ENCODE measurements at regions not wholly inside any gene's neighbourhood (a gene's known extent, or its start where the extent isn't known, plus 50 kb on each side); places are given as distances from the start of the nearest gene placed in this dataset.

- ATAC-seq (ENCODE audit: insufficient read depth, low read depth) (no peak), DNase-seq (no peak)
- Histone ChIP-seq H3K4me1 (ENCODE audit: insufficient read depth, low read length) (no peaks in the 10 kb centered on the region), H3K4me2 (ENCODE audit: insufficient read depth, low read length) (no peak overlapping the region), H3K9ac (ENCODE audit: low read depth, low read length) (no peak overlapping the region), H4K20me1 (ENCODE audit: insufficient read depth, low read length) (no peaks in the 10 kb centered on the region), H3K4me3 (ENCODE audit: low read depth in 1 of 2, low read length in 2 of 2) (no peak overlapping the region), H3K27ac (ENCODE audit: low read length) (no peak overlapping the region), H2AFZ (ENCODE audit: low read depth, low read length) (no peak overlapping the region), H3K79me2 (ENCODE audit: insufficient read depth, low read length) (no peaks in the 10 kb centered on the region), H3K36me3 (ENCODE audit: insufficient read depth, low read length) (no peaks in the 10 kb centered on the region), H3K27me3 (ENCODE audit: insufficient read depth, low read length, poor library complexity) (no peaks in the 10 kb centered on the region), H3K9me3 (ENCODE audit: insufficient read depth, low read length, severe bottlenecking) (no peaks in the 10 kb centered on the region)
- TF ChIP-seq, protein P1, sequence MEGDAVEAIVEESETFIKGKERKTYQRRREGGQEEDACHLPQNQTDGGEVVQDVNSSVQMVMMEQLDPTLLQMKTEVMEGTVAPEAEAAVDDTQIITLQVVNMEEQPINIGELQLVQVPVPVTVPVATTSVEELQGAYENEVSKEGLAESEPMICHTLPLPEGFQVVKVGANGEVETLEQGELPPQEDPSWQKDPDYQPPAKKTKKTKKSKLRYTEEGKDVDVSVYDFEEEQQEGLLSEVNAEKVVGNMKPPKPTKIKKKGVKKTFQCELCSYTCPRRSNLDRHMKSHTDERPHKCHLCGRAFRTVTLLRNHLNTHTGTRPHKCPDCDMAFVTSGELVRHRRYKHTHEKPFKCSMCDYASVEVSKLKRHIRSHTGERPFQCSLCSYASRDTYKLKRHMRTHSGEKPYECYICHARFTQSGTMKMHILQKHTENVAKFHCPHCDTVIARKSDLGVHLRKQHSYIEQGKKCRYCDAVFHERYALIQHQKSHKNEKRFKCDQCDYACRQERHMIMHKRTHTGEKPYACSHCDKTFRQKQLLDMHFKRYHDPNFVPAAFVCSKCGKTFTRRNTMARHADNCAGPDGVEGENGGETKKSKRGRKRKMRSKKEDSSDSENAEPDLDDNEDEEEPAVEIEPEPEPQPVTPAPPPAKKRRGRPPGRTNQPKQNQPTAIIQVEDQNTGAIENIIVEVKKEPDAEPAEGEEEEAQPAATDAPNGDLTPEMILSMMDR (IDR thresholded peaks at IDR 0.05; ENCODE audit: borderline replicate concordance, extremely low read depth, low read length, poor library complexity, severe bottlenecking) = no peak
- no peak for TF ChIP-seq EZH2 (IDR thresholded peaks at IDR 0.05; ENCODE audit: borderline replicate concordance, low read depth, low read length, severe bottlenecking)
Measured at GRCh38 chr16:27712251-27712711, 162.3 kb downstream of the KATNIP start.

GRCh38 chr16:27717726-27718125 lies 167.8 kb downstream of the KATNIP start:
- H3K4me2 ChIP-seq (ENCODE audit: insufficient read depth, low read length) = no peak overlapping the region
- H3K4me3 ChIP-seq (ENCODE audit: low read depth in 1 of 2, low read length in 2 of 2) = no peak overlapping the region
- ATAC-seq (ENCODE audit: insufficient read depth, low read depth) = no peak
- no peaks in the 10 kb centered on the region for H3K4me1 ChIP-seq (ENCODE audit: insufficient read depth, low read length)
- no peaks in the 10 kb centered on the region for H3K9me3 ChIP-seq (ENCODE audit: insufficient read depth, low read length, severe bottlenecking)
- no peak for DNase-seq
- H3K27me3 ChIP-seq (ENCODE audit: insufficient read depth, low read length, poor library complexity) = no peaks in the 10 kb centered on the region
- H4K20me1 ChIP-seq (ENCODE audit: insufficient read depth, low read length) = no peaks in the 10 kb centered on the region
- H3K27ac ChIP-seq (ENCODE audit: low read length) = no peak overlapping the region
- H2AFZ ChIP-seq (ENCODE audit: low read depth, low read length) = no peak overlapping the region
- TF ChIP-seq, protein P1 (IDR thresholded peaks at IDR 0.05; ENCODE audit: borderline replicate concordance, extremely low read depth, low read length, poor library complexity, severe bottlenecking) = no peak
- no peak for TF ChIP-seq EZH2 (IDR thresholded peaks at IDR 0.05; ENCODE audit: borderline replicate concordance, low read depth, low read length, severe bottlenecking)
- H3K36me3 ChIP-seq (ENCODE audit: insufficient read depth, low read length) = no peaks in the 10 kb centered on the region
- H3K9ac ChIP-seq (ENCODE audit: low read depth, low read length) = no peak overlapping the region
- no peaks in the 10 kb centered on the region for H3K79me2 ChIP-seq (ENCODE audit: insufficient read depth, low read length)

- H3K4me2 ChIP-seq (ENCODE audit: insufficient read depth, low read length) = no peak overlapping the region
- no peaks in the 10 kb centered on the region for H3K36me3 ChIP-seq (ENCODE audit: insufficient read depth, low read length)
- no peaks in the 10 kb centered on the region for H3K9me3 ChIP-seq (ENCODE audit: insufficient read depth, low read length, severe bottlenecking)
- no peaks in the 10 kb centered on the region for H3K4me1 ChIP-seq (ENCODE audit: insufficient read depth, low read length)
- H3K9ac ChIP-seq (ENCODE audit: low read depth, low read length) = no peak overlapping the region
- H3K79me2 ChIP-seq (ENCODE audit: insufficient read depth, low read length) = no peaks in the 10 kb centered on the region
- DNase-seq = no peak
- no peaks in the 10 kb centered on the region for H3K27me3 ChIP-seq (ENCODE audit: insufficient read depth, low read length, poor library complexity)
- no peak for ATAC-seq (ENCODE audit: insufficient read depth, low read depth)
- H3K4me3 ChIP-seq (ENCODE audit: low read depth in 1 of 2, low read length in 2 of 2) = no peak overlapping the region
- H2AFZ ChIP-seq (ENCODE audit: low read depth, low read length) = no peak overlapping the region
- H3K27ac ChIP-seq (ENCODE audit: low read length) = no peak overlapping the region
- no peaks in the 10 kb centered on the region for H4K20me1 ChIP-seq (ENCODE audit: insufficient read depth, low read length)
- TF ChIP-seq, protein P1 (IDR thresholded peaks at IDR 0.05; ENCODE audit: borderline replicate concordance, extremely low read depth, low read length, poor library complexity, severe bottlenecking) = no peak
- TF ChIP-seq EZH2 (IDR thresholded peaks at IDR 0.05; ENCODE audit: borderline replicate concordance, low read depth, low read length, severe bottlenecking) = no peak
Measured at GRCh38 chr16:27718201-27719105, 168.5 kb downstream of the KATNIP start.
